ENCODE measurements at regions not wholly inside any gene's neighbourhood (a gene's known extent, or its start where the extent isn't known, plus 50 kb on each side); places are given as distances from the start of the nearest gene placed in this dataset.
A peak's percentile ranks its signal among the peaks of the same experiment; 100 is the strongest.

- peak overlapping the region; percentile 7; the same call in 1 of the 2 replicates for H3K9ac ChIP-seq (ENCODE audit: insufficient read depth, low read depth, low read length)
- FAIRE-seq (no peak), ATAC-seq (peak; percentile 75), DNase-seq (ENCODE audit: low spot score) (peak; percentile 88)
- POLR2A ChIA-PET, result no interaction called here
- H3K4me1 ChIP-seq (ENCODE audit: insufficient read depth, low read length), result peaks cover 14% of the 10 kb centered on the region
- no TSS peak for BruUV-seq (replicated peaks)
- no peaks in the 10 kb centered on the region for H3K36me3 ChIP-seq (replicated peaks in 1 of 2; ENCODE audit: control insufficient read depth in 1 of 2, insufficient read depth in 2 of 2, low read length in 2 of 2)
- H3K4me3 ChIP-seq (replicated peaks in 1 of 3; ENCODE audit: insufficient read depth in 1 of 3, low read depth in 2 of 3, low read length in 3 of 3), result no peak overlapping the region
- peak overlapping the region; percentile 25 for H3K4me2 ChIP-seq (ENCODE audit: low read depth, low read length)
- H3K9me3 ChIP-seq (ENCODE audit: low read length), result peaks cover 23% of the 10 kb centered on the region
- H3K27me3 ChIP-seq (ENCODE audit: control insufficient read depth in 1 of 2, insufficient read depth in 2 of 2, low read length in 2 of 2), result no peaks in the 10 kb centered on the region; a peak in 1 of 5 replicates
- in situ Hi-C loops (cut with HindIII; ENCODE audit: extremely low pct_ligation_motif_present, low pct_unique_long_range_greater_than_20kb), result no loop called here
- intact Hi-C loops (cut with micrococcal nuclease; ENCODE audit: unreplicated experiment), result no loop called here
- 22% methylated on average over 4 of the region's 4 CpGs for WGBS (ENCODE audit: low lambda C conversion rate)
- H2AFZ ChIP-seq (ENCODE audit: low read length), result no peak overlapping the region
- H3K79me2 ChIP-seq (ENCODE audit: insufficient read depth, low read length), result no peaks in the 10 kb centered on the region
- no peak overlapping the region for H3K27ac ChIP-seq (ENCODE audit: extremely low read length, insufficient read depth, low read length)
- no peaks in the 10 kb centered on the region for H4K20me1 ChIP-seq (ENCODE audit: insufficient read depth, low read length)
- CTCF ChIA-PET (ENCODE audit: low intra/inter-chr PET ratio, low total read pairs), result no interaction called here
- TF ChIP-seq JUN (CRISPR knock-in tag; IDR thresholded peaks at IDR 0.05) (no peak), ARID3A (IDR thresholded peaks at IDR 0.05; ENCODE audit: low read depth, low read length) (peak; percentile 76), ZNF326 (CRISPR knock-in tag; IDR thresholded peaks at IDR 0.05; ENCODE audit: borderline replicate concordance) (no peak), RFX1 (IDR thresholded peaks at IDR 0.05) (peak; percentile 81), ZFY (CRISPR knock-in tag; IDR thresholded peaks at IDR 0.05) (no peak), ASH2L (IDR thresholded peaks at IDR 0.05; ENCODE audit: insufficient read length, low read depth, low read length) (peak; percentile 47), HNF4G (IDR thresholded peaks at IDR 0.05; ENCODE audit: borderline replicate concordance, low read depth, low read length) (no peak), HNF4G (CRISPR knock-in tag; IDR thresholded peaks at IDR 0.05; ENCODE audit: borderline replicate concordance, low read depth) (no peak), KDM5B (CRISPR knock-in tag; IDR thresholded peaks at IDR 0.05; ENCODE audit: borderline replicate concordance) (no peak), MAFF (IDR thresholded peaks at IDR 0.05; ENCODE audit: low read depth, low read length) (peak; percentile 36; the same call in 1 of the 2 replicates), BCL6 (CRISPR knock-in tag; IDR thresholded peaks at IDR 0.05) (no peak), SNAPC5 (CRISPR knock-in tag; IDR thresholded peaks at IDR 0.05; ENCODE audit: borderline replicate concordance) (no peak), RELA (CRISPR knock-in tag; IDR thresholded peaks at IDR 0.05) (no peak), ZNF704 (CRISPR knock-in tag; IDR thresholded peaks at IDR 0.05; ENCODE audit: borderline replicate concordance) (no peak), ZNF841 (CRISPR knock-in tag; IDR thresholded peaks at IDR 0.05; ENCODE audit: borderline replicate concordance) (no peak), ZKSCAN1 (IDR thresholded peaks at IDR 0.05; ENCODE audit: low read length) (no peak), RERE (CRISPR knock-in tag; IDR thresholded peaks at IDR 0.05; ENCODE audit: low read depth) (no peak)
Observed at GRCh38 chr2:19611491-19612332, 253.3 kb upstream of the OSR1 start.

Measured in HepG2 (cell line).